Psoas muscle (tissue), 7 donors: ENCODE measurements at regions not wholly inside any gene's neighbourhood (a gene's known extent, or its start where the extent isn't known, plus 50 kb on each side); places are given as distances from the start of the nearest gene placed in this dataset.
A peak's percentile ranks its signal among the peaks of the same experiment; 100 is the strongest.
"Not testable (repeated sequence)": the region's sequence is repeated elsewhere in the genome, so short reads cannot be mapped to it uniquely, and the experiment has no call there.

Source experiments
- ATAC-seq, 4 donors: fragments of 200-7000 bp; cut with Tn5 transposase; one replicate each; pipeline ENCODE4 v1.9.1; 2020; ENCODE audit warnings: moderate library complexity in 3 of 4, mild to moderate bottlenecking in 2 of 4
- DNase-seq, 2 donors: peaks; one replicate each; pipeline ENCODE4 v3.0.0-alpha.2; 2020
- H3K27ac ChIP-seq: fragments of 200-600 bp; one replicate; pipeline ENCODE4 v1.8.0; 2022
- H3K27me3 ChIP-seq, 3 donors: fragments of 200-600 bp in 1 of 3; one replicate each; pipeline versions ENCODE4 v1.6.1 to v1.8.0; 2013 to 2022; ENCODE audit warnings: low read length in 2 of 3, mild to moderate bottlenecking in 2 of 3, moderate library complexity in 1 of 3; ENCODE audit not compliant: insufficient read depth in 3 of 3
- H3K36me3 ChIP-seq, 2 donors: fragments of 200-600 bp in 1 of 2; one replicate each; pipeline versions ENCODE4 v1.6.1 to v1.8.0; 2013 to 2022; ENCODE audit warnings: low read depth in 1 of 2, mild to moderate bottlenecking in 1 of 2, moderate library complexity in 1 of 2; ENCODE audit not compliant: insufficient read depth in 1 of 2
- H3K4me1 ChIP-seq: fragments of 200-600 bp; one replicate; pipeline ENCODE4 v1.8.0; 2022
- H3K4me3 ChIP-seq: fragments of 200-600 bp; one replicate; pipeline ENCODE4 v1.8.0; 2022; ENCODE audit warnings: mild to moderate bottlenecking
- H3K9me3 ChIP-seq: fragments of 200-600 bp; one replicate; pipeline ENCODE4 v1.8.0; 2022
- WGBS, 3 donors: extraction: QIAGEN DNeasy Blood & Tissue Kit; methylation state at CpG; one replicate each; pipeline versions ENCODE4 v1.1.6 to v1.1.7; 2013; 5-methylcytosine and 5-hydroxymethylcytosine counted together
- intact Hi-C, 2 donors: fragments of 100-400 bp; cut with DNase I; formaldehyde crosslinking; loops; one replicate each; pipeline versions ENCODE4 v1.11.0 to v1.14.2; 2022
- TF ChIP-seq, protein P1 (sequence below): fragments of 200-600 bp; IDR thresholded peaks from one replicate; pipeline ENCODE4 v1.8.0; 2022; ENCODE audit warnings: antibody characterized with exemption
- donor health status: healthy with polysubstance abuse.
- donor health status: DM: no; HTN: no; CAD: no; lungs with moderate emphysema.
- donor health status: Bipolar disorder and iron deficiency.
- donor health status: healthy.
- donor health status: DM: yes; HTN: yes; CAD: no.
- donor health status: DM: no; HTN: no; CAD: no.
- donor health status: DM: yes; HTN: yes; CAD: no.

DNA sequence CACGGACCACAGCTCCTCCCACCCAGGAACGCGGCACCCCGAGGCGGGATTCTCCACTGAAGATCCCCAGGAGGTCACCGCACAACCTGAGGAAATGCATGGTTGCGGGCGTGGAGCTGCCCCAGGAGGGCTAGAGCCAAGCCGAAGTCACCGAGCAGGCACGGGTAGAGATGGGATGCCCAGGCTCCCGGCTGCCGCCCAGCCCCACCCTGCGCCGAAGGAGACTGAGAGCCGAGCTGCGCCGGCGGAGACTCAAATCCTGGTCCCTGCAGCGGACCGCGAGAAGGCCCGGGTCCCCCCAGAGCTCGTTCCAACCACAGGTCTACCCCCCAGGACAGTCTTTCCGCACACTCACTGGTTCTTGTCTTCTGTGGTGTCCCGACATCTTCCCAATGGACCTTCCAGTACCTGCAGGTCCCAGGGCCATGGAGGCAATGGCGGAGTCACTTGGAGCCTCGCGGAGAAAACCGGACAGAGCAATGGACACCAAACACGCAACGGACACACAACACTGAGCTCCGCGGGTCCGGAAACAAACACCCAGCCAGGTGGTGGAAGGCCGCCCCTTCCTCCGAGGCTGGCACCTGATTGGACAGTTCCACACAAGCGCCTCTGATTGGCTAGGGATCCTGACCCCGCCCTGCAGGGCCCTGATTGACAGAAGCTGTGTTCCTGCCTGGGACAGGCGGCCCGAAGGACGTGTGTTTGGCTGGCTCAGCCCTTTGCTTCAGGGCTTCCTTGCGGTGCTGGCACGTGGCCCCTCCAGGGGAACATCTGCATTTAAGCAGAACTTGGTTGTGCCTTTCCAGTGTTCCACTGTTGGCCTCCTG, 331.9 kb upstream of the NUPR2 start:
- no peak overlapping the region for H3K4me3 ChIP-seq
- intact Hi-C loops = no loop called here
- no peak overlapping the region for H3K27ac ChIP-seq
- H3K27me3 ChIP-seq = peaks cover 0 to 2% (median 0%) of the 10 kb centered on the region in 3 donors
- TF ChIP-seq, protein P1, sequence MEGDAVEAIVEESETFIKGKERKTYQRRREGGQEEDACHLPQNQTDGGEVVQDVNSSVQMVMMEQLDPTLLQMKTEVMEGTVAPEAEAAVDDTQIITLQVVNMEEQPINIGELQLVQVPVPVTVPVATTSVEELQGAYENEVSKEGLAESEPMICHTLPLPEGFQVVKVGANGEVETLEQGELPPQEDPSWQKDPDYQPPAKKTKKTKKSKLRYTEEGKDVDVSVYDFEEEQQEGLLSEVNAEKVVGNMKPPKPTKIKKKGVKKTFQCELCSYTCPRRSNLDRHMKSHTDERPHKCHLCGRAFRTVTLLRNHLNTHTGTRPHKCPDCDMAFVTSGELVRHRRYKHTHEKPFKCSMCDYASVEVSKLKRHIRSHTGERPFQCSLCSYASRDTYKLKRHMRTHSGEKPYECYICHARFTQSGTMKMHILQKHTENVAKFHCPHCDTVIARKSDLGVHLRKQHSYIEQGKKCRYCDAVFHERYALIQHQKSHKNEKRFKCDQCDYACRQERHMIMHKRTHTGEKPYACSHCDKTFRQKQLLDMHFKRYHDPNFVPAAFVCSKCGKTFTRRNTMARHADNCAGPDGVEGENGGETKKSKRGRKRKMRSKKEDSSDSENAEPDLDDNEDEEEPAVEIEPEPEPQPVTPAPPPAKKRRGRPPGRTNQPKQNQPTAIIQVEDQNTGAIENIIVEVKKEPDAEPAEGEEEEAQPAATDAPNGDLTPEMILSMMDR = no peak
- H3K9me3 ChIP-seq = peaks cover 28% of the 10 kb centered on the region
- ATAC-seq (no peak), DNase-seq (peak; percentile 21 to 51)
- H3K4me1 ChIP-seq = no peaks in the 10 kb centered on the region
- WGBS, 3 donors = 17 to 51% (median 20%) methylated on average over 37 to 44 of the region's 44 CpGs
- H3K36me3 ChIP-seq = no peaks in the 10 kb centered on the region

DNA sequence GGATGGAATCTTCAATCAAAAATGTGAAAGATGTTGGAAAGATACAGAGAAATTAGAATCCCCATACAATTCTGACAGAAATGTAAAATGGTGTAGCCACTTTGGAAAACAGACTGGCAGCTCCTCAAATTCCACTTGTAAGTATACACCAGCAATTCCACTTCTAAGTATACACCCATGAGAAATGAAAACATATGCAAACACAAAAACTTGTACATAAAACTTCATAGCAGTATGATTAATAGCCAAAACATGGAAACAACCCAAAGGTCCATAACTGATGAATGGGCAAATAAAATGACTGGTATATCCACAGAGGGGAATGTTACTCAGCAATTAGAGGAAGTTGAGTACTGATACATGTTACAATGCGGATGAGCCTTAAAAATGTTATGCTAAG, 304.3 kb upstream of the NUPR2 start:
- not testable (repeated sequence) for ATAC-seq, DNase-seq
- 82 to 92% (median 88%) methylated on average over 1 of the region's 1 CpG for WGBS, 3 donors

DNA sequence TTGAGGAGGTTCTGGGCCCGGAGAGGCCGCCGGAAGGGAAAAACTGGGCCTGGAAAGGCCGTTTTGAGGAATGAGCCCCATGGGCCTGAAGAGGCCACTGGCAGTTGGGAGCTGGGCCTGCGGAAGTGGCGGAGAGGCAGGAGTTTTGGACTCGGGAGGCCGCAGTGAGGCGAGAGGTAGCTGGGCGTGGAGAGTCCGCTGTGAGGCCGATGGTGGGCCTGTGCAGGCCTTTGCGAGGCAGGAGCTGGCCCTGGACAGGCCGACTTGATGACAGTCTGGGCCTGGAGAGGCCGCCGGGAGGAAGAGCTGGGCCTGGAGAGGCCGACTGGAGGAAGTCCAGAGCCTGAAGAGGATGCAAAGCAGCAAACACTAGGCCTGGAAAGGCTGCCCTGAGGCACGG, 259.0 kb upstream of the NUPR2 start:
- DNase-seq (no peak), ATAC-seq (no peak)
- 83 to 88% (median 86%) methylated on average over 15 to 18 of the region's 18 CpGs for WGBS, 3 donors
- Histone ChIP-seq H3K4me3 (no peak overlapping the region), H3K4me1 (no peaks in the 10 kb centered on the region), H3K9me3 (peaks cover 3% of the 10 kb centered on the region), H3K27ac (no peak overlapping the region), H3K36me3 (no peaks in the 10 kb centered on the region), H3K27me3 (peaks cover 0 to 2% (median 0%) of the 10 kb centered on the region in 3 donors)
- intact Hi-C loops = no loop called here
- TF ChIP-seq, protein P1 = no peak

More for the DNA sequence above, 304.3 kb upstream of the NUPR2 start:
- H3K9me3 ChIP-seq, H3K27me3 ChIP-seq, intact Hi-C loops, H3K4me3 ChIP-seq, H3K4me1 ChIP-seq, H3K36me3 ChIP-seq, H3K27ac ChIP-seq: not testable (repeated sequence)

DNA sequence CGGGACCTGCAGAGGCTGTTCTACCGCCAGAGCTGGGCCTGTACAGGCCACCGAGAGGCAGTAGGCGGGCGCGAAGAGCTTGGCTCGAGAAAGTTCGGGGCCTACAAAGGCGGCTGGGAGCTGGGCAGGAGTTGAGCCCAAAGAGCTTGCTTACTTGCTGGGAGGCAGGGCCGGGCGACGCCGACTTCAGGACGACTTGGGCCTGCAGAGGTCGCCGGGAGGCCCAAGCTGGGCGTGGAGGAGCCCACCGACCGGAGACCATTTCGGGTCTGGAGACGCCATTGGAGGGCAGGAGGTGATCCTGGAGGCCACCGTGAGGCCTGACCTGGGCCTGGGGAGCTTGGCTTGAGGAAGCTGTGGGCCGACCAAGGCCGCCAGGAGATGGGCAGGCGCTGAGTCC, 258.4 kb upstream of the NUPR2 start:
- WGBS, 3 donors = 90 to 93% (median 91%) methylated on average over 16 to 22 of the region's 25 CpGs
- intact Hi-C loops, H3K4me3 ChIP-seq, H3K4me1 ChIP-seq, DNase-seq, ATAC-seq, H3K27me3 ChIP-seq, H3K9me3 ChIP-seq, H3K27ac ChIP-seq, H3K36me3 ChIP-seq: not testable (repeated sequence)

DNA sequence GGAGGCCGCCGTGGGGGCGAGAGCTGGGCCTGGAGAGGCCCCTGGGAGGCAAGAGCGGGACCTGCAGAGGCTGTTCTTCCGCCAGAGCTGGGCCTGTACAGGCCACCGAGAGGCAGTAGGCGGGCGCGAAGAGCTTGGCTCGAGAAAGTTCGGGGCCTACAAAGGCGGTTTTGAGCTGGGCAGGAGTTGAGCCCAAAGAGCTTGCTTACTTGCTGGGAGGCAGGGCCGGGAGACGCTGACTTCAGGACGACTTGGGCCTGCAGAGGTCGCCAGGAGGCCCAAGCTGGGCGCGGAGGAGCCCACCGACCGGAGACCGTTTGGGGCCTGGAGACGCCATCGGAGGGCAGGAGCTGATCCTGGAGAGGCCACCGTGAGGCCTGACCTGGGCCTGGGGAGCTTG, 257.1 kb upstream of the NUPR2 start:
- H3K27me3 ChIP-seq, ATAC-seq, H3K4me1 ChIP-seq, H3K27ac ChIP-seq, intact Hi-C loops, H3K4me3 ChIP-seq, H3K9me3 ChIP-seq, H3K36me3 ChIP-seq: not testable (repeated sequence)
- 89 to 95% (median 92%) methylated on average over 11 to 12 of the region's 24 CpGs for WGBS, 3 donors
- peak; percentile 78 to 94 for DNase-seq

DNA sequence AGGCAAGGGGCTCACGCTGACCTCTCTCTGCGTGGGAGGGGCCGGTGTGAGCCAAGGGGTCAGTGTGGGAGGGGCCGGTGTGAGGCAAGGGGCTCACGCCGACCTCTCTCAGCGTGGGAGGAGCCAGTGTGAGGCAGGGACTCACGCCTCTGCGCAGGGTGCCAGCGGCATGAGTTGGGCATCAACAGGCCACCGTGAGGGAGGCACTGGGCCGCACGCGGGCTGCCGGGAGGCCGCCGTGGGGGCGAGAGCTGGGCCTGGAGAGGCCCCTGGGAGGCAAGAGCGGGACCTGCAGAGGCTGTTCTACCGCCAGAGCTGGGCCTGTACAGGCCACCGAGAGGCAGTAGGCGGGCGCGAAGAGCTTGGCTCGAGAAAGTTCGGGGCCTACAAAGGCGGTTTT, 255.6 kb upstream of the NUPR2 start:
- DNase-seq = peak; percentile 39 to 67
- intact Hi-C loops, H3K36me3 ChIP-seq: not testable (repeated sequence)

DNA sequence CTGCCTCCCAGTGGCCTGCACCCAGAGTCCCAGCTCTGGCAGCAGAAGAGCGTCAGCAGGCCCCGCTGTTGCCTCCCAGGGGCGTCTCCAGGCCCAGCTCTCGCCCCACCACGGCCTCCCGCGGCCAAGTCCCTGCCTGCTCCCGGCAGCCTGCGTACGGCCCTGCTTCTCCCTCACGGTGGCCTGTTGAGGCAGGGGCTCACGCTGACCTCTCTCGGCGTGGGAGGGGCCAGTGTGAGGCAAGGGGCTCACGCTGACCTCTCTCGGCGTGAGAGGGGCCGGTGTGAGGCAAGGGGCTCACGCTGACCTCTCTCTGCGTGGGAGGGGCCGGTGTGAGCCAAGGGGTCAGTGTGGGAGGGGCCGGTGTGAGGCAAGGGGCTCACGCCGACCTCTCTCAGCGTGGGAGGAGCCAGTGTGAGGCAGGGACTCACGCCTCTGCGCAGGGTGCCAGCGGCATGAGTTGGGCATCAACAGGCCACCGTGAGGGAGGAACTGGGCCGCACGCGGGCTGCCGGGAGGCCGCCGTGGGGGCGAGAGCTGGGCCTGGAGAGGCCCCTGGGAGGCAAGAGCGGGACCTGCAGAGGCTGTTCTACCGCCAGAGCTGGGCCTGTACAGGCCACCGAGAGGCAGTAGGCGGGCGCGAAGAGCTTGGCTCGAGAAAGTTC, 254.1 kb upstream of the NUPR2 start:
- WGBS, 3 donors = 92 to 93% methylated on average over 8 to 9 of the region's 43 CpGs; no CpG with 5 or more reads in 1 of the 3 donors
- H3K27me3 ChIP-seq, intact Hi-C loops, H3K36me3 ChIP-seq, H3K27ac ChIP-seq, H3K9me3 ChIP-seq, ATAC-seq, H3K4me3 ChIP-seq, DNase-seq, H3K4me1 ChIP-seq: not testable (repeated sequence)

More for the DNA sequence above, 255.6 kb upstream of the NUPR2 start:
- H3K4me3 ChIP-seq, ATAC-seq, H3K27me3 ChIP-seq, H3K9me3 ChIP-seq, H3K27ac ChIP-seq, H3K4me1 ChIP-seq: not testable (repeated sequence)
- 91 to 95% (median 93%) methylated on average over 14 to 15 of the region's 27 CpGs for WGBS, 3 donors

DNA sequence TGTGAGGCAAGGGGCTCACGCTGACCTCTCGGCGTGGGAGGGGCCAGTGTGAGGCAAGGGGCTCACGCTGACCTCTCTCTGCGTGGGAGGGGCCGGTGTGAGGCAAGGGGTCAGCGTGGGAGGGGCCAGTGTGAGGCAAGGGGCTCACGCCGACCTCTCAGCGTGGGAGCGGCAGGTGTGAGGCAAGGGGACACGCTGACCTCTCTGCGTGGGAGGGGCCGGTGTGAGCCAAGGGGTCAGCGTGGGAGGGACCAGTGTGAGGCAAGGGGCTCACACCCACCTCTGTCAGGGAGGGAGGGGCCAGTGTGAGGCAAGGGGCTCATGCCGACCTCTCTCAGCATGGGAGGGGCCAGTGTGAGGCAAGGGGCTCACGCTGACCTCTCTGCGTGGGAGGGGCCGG, 251.7 kb upstream of the NUPR2 start:
- 92 to 99% methylated on average over 13 to 19 of the region's 19 CpGs; no CpG with 5 or more reads in 1 of the 3 donors for WGBS, 3 donors
- intact Hi-C loops, DNase-seq: not testable (repeated sequence)

DNA sequence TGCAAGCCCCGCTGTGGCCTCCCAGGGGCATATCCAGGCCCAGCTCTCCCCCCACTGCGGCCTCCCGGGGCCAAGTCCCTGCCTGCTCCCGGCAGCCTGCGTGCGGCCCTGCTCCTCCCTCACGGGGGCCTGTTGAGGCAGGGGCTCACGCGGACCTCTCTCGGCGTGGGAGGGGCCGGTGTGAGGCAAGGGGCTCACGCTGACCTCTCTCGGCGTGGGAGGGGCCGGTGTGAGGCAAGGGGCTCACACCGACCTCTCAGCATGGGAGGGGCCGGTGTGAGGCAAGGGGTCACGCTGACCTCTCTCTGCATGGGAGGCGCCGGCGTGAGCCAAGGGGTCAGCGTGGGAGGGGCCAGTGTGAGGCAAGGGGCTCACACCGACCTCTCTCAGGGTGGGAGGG, 251.2 kb upstream of the NUPR2 start:
- H3K27ac ChIP-seq, H3K27me3 ChIP-seq, H3K4me1 ChIP-seq, H3K9me3 ChIP-seq, H3K36me3 ChIP-seq, ATAC-seq, H3K4me3 ChIP-seq, intact Hi-C loops: not testable (repeated sequence)
- 95 to 99% (median 96%) methylated on average over 9 to 24 of the region's 24 CpGs for WGBS, 3 donors
- DNase-seq = peak in 1 of 2 donors; percentile 58

More for the DNA sequence above, 251.7 kb upstream of the NUPR2 start:
- ATAC-seq, H3K9me3 ChIP-seq, H3K4me1 ChIP-seq, H3K27me3 ChIP-seq, H3K27ac ChIP-seq, H3K4me3 ChIP-seq, H3K36me3 ChIP-seq: not testable (repeated sequence)
